ENCODE measurements at regions not wholly inside any gene's neighbourhood (a gene's known extent, or its start where the extent isn't known, plus 50 kb on each side); places are given as distances from the start of the nearest gene placed in this dataset.

DNA sequence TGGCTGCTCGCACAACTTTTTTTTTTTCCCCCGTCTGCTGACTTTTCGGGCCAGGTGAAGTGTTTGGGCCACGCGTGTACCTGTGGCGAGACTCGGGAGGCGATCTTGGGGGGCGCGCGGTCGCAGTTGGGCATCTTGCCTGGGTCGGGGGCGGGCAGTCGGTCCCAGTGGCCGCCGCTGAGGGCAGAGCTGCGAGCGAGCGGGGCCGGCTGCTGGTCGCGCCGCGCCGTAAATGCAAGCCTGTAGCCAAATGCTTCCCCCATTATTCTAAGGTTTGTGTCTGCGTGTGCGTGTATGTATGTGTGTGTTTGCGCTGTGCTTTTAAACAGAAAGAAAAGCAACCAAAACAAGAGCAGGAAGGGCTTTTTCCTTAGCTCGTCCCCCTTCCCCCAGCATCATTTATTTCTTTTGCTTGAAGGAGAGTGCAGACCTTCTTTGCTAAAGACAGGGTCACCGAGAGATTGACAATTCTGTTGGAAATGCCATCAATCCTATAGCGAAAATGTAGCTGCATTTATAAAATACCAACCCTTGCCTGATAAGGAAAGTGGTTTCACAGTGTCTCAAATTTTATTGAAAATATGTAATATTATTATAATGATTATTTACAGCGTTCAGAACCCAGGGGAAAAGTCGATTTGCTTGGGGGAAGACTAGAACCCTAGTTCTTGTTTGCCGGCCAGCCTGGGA, 143.2 kb upstream of the ZNF536 start:
- no peak overlapping the region for H3K27ac ChIP-seq (ENCODE audit: low read depth, low read length)
- no peak overlapping the region for H3K4me3 ChIP-seq (replicated peaks in 1 of 2; ENCODE audit: low read depth in 1 of 2, low read length in 2 of 2)
- no peaks in the 10 kb centered on the region for H3K79me2 ChIP-seq (ENCODE audit: insufficient read depth, low read length)
- POLR2A ChIA-PET, result no interaction called here
- TF ChIP-seq, protein P1, sequence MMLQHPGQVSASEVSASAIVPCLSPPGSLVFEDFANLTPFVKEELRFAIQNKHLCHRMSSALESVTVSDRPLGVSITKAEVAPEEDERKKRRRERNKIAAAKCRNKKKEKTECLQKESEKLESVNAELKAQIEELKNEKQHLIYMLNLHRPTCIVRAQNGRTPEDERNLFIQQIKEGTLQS (IDR thresholded peaks at IDR 0.05), result no peak
- TF ChIP-seq, protein P2, sequence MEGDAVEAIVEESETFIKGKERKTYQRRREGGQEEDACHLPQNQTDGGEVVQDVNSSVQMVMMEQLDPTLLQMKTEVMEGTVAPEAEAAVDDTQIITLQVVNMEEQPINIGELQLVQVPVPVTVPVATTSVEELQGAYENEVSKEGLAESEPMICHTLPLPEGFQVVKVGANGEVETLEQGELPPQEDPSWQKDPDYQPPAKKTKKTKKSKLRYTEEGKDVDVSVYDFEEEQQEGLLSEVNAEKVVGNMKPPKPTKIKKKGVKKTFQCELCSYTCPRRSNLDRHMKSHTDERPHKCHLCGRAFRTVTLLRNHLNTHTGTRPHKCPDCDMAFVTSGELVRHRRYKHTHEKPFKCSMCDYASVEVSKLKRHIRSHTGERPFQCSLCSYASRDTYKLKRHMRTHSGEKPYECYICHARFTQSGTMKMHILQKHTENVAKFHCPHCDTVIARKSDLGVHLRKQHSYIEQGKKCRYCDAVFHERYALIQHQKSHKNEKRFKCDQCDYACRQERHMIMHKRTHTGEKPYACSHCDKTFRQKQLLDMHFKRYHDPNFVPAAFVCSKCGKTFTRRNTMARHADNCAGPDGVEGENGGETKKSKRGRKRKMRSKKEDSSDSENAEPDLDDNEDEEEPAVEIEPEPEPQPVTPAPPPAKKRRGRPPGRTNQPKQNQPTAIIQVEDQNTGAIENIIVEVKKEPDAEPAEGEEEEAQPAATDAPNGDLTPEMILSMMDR (IDR thresholded peaks at IDR 0.05 in 2 of 3, conservative IDR thresholded peaks at IDR 0.05 in 1 of 3; ENCODE audit: borderline replicate concordance in 1 of 3, insufficient read depth in 1 of 3, low read depth in 2 of 3, low read length in 2 of 3), result no peak
- H3K36me3 ChIP-seq (ENCODE audit: control insufficient read depth in 1 of 2, insufficient read depth in 2 of 2, low read length in 2 of 2), result no peaks in the 10 kb centered on the region
- ATAC-seq (no peak), DNase-seq (ENCODE audit: low read depth, low spot score) (no peak)
- intact Hi-C loops (cut with micrococcal nuclease), result loop anchor here (5.0 to 10.0 kb wide), 2 partner anchors 176 to 423 kb away; no protein-coding TSS in a partner anchor
- no peak overlapping the region for H3K4me2 ChIP-seq (ENCODE audit: low read length)
- peaks cover 26% of the 10 kb centered on the region; the same call in 1 of the 2 replicates for H3K27me3 ChIP-seq (ENCODE audit: insufficient read depth, low read length)
- no peak overlapping the region for H3K9ac ChIP-seq (ENCODE audit: low read length)
- H3K4me1 ChIP-seq (ENCODE audit: control insufficient read depth in 1 of 2, insufficient read depth in 2 of 2, low read length in 2 of 2), result peaks cover 2 to 8% of the 10 kb centered on the region in 2 experiments; a peak in 2 of 4 replicates
- RAD21 ChIA-PET (ENCODE audit: low non-redundant PET in 1 of 2, low total read pairs in 2 of 2, uncharacterized antibody in 2 of 2, unreplicated experiment in 2 of 2), result no interaction called here
- CTCF ChIA-PET, result no interaction called here
- H4K20me1 ChIP-seq (ENCODE audit: insufficient read depth), result no peaks in the 10 kb centered on the region
- no peaks in the 10 kb centered on the region for H3K9me2 ChIP-seq (ENCODE audit: insufficient read depth)
- H3K9me3 ChIP-seq (ENCODE audit: control insufficient read depth in 1 of 2, insufficient read depth in 1 of 2, low read depth in 1 of 2, low read length in 2 of 2), result no peaks in the 10 kb centered on the region
- BruUV-seq (replicated peaks), result no TSS peak
- no peak overlapping the region for H2AFZ ChIP-seq (ENCODE audit: low read depth, low read length, poor library complexity, severe bottlenecking)

DNA sequence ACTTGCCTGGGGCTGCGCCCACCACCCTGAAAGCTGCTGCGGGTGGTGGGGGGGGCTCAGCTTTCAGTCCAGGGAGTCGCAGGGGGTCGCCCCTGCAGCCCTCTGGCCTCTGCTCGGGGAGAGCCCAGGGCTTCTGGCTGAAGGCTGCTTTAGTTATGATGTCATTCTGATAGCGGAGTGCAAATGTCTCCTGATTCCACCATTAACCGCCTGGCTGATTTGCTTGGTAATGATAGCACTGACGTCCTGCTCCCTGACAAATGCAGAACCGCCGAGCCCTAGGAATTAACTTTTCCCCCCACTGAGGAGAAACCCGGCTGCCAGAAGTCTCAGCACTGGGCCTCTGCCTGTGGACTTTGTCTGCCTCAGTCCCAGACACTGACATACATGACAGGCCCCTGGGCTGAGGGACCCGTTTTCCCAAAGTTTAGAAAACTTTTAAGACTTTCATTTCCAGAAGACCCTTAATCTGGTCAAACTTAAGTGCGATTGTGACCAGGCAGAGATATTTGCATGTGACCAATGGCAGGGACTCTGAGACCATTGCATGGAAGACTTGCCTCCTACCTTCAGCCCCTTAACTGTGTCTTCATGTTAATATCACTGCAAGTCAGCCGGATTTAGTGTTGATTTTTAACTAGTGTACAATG, 142.5 kb upstream of the ZNF536 start:
- no peak overlapping the region for H3K4me3 ChIP-seq (replicated peaks in 1 of 2; ENCODE audit: low read depth in 1 of 2, low read length in 2 of 2)
- no peaks in the 10 kb centered on the region for H3K9me3 ChIP-seq (ENCODE audit: control insufficient read depth in 1 of 2, insufficient read depth in 1 of 2, low read depth in 1 of 2, low read length in 2 of 2)
- no peaks in the 10 kb centered on the region for H3K79me2 ChIP-seq (ENCODE audit: insufficient read depth, low read length)
- no TSS peak for BruUV-seq (replicated peaks)
- H3K27me3 ChIP-seq (ENCODE audit: insufficient read depth, low read length), result peaks cover 28% of the 10 kb centered on the region; the same call in 1 of the 2 replicates
- ChIA-PET RAD21 (ENCODE audit: low non-redundant PET in 1 of 2, low total read pairs in 2 of 2, uncharacterized antibody in 2 of 2, unreplicated experiment in 2 of 2) (no interaction called here), POLR2A (no interaction called here), CTCF (no interaction called here)
- DNase-seq (ENCODE audit: low read depth, low spot score) (no peak), ATAC-seq (no peak)
- H3K9me2 ChIP-seq (ENCODE audit: insufficient read depth), result no peaks in the 10 kb centered on the region
- no peak overlapping the region for H2AFZ ChIP-seq (ENCODE audit: low read depth, low read length, poor library complexity, severe bottlenecking)
- peaks cover 2 to 8% of the 10 kb centered on the region in 2 experiments; a peak in 2 of 4 replicates for H3K4me1 ChIP-seq (ENCODE audit: control insufficient read depth in 1 of 2, insufficient read depth in 2 of 2, low read length in 2 of 2)
- H4K20me1 ChIP-seq (ENCODE audit: insufficient read depth), result no peaks in the 10 kb centered on the region
- no peak overlapping the region for H3K4me2 ChIP-seq (ENCODE audit: low read length)
- intact Hi-C loops (cut with micrococcal nuclease), result loop anchor here (5.0 to 10.0 kb wide), 2 partner anchors 175 to 423 kb away; no protein-coding TSS in a partner anchor
- no peak overlapping the region for H3K27ac ChIP-seq (ENCODE audit: low read depth, low read length)
- H3K9ac ChIP-seq (ENCODE audit: low read length), result no peak overlapping the region
- no peaks in the 10 kb centered on the region for H3K36me3 ChIP-seq (ENCODE audit: control insufficient read depth in 1 of 2, insufficient read depth in 2 of 2, low read length in 2 of 2)
- TF ChIP-seq, protein P3, sequence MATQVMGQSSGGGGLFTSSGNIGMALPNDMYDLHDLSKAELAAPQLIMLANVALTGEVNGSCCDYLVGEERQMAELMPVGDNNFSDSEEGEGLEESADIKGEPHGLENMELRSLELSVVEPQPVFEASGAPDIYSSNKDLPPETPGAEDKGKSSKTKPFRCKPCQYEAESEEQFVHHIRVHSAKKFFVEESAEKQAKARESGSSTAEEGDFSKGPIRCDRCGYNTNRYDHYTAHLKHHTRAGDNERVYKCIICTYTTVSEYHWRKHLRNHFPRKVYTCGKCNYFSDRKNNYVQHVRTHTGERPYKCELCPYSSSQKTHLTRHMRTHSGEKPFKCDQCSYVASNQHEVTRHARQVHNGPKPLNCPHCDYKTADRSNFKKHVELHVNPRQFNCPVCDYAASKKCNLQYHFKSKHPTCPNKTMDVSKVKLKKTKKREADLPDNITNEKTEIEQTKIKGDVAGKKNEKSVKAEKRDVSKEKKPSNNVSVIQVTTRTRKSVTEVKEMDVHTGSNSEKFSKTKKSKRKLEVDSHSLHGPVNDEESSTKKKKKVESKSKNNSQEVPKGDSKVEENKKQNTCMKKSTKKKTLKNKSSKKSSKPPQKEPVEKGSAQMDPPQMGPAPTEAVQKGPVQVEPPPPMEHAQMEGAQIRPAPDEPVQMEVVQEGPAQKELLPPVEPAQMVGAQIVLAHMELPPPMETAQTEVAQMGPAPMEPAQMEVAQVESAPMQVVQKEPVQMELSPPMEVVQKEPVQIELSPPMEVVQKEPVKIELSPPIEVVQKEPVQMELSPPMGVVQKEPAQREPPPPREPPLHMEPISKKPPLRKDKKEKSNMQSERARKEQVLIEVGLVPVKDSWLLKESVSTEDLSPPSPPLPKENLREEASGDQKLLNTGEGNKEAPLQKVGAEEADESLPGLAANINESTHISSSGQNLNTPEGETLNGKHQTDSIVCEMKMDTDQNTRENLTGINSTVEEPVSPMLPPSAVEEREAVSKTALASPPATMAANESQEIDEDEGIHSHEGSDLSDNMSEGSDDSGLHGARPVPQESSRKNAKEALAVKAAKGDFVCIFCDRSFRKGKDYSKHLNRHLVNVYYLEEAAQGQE (IDR thresholded peaks at IDR 0.05; ENCODE audit: low read depth), result no peak
- TF ChIP-seq RAD21 (IDR thresholded peaks at IDR 0.05; ENCODE audit: low read depth), result no peak
- no peak for TF ChIP-seq SRF (IDR thresholded peaks at IDR 0.05; ENCODE audit: low read depth)
- no peak for TF ChIP-seq SIN3A (IDR thresholded peaks at IDR 0.05; ENCODE audit: low read depth)
- TF ChIP-seq, protein P1 (IDR thresholded peaks at IDR 0.05), result no peak
- TF ChIP-seq EZH2phosphoT487 (IDR thresholded peaks at IDR 0.05; ENCODE audit: borderline replicate concordance), result no peak
- TF ChIP-seq ZNF274 (IDR thresholded peaks at IDR 0.05; ENCODE audit: low read depth, low read length), result no peak
- TF ChIP-seq JUND (IDR thresholded peaks at IDR 0.05), result no peak
- no peak for TF ChIP-seq POLR2AphosphoS5 (IDR thresholded peaks at IDR 0.05; ENCODE audit: low read depth, low read length)
- TF ChIP-seq, protein P4, sequence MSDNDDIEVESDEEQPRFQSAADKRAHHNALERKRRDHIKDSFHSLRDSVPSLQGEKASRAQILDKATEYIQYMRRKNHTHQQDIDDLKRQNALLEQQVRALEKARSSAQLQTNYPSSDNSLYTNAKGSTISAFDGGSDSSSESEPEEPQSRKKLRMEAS (IDR thresholded peaks at IDR 0.05), result no peak
- no peak for TF ChIP-seq EZH2 (IDR thresholded peaks at IDR 0.05)
